ENCODE measurements at regions not wholly inside any gene's neighbourhood (a gene's known extent, or its start where the extent isn't known, plus 50 kb on each side); places are given as distances from the start of the nearest gene placed in this dataset.
"Not testable (repeated sequence)": the region's sequence is repeated elsewhere in the genome, so short reads cannot be mapped to it uniquely, and the experiment has no call there.

- in situ Hi-C loops (cut with HindIII; ENCODE audit: low sequenced_read_pairs): no loop called here
Observed at GRCh38 chr10:84696610-84697009, 368.2 kb downstream of the CCSER2 start.

GRCh38 chr10:84698989-84699388, 370.6 kb downstream of the CCSER2 start:
- in situ Hi-C loops (cut with HindIII; ENCODE audit: low sequenced_read_pairs): no loop called here

GRCh38 chr10:84700668-84701369, 372.4 kb downstream of the CCSER2 start:
- in situ Hi-C loops (cut with HindIII; ENCODE audit: low sequenced_read_pairs): no loop called here

GRCh38 chr10:84701370-84701720, 373.0 kb downstream of the CCSER2 start:
- in situ Hi-C loops (cut with HindIII; ENCODE audit: low sequenced_read_pairs): no loop called here

GRCh38 chr10:84704101-84704500, 375.7 kb downstream of the CCSER2 start:
- in situ Hi-C loops (cut with HindIII; ENCODE audit: low sequenced_read_pairs): no loop called here

GRCh38 chr10:84706431-84706830, 378.0 kb downstream of the CCSER2 start:
- in situ Hi-C loops (cut with HindIII; ENCODE audit: low sequenced_read_pairs): no loop called here

GRCh38 chr10:84706875-84707274, 378.5 kb downstream of the CCSER2 start:
- in situ Hi-C loops (cut with HindIII; ENCODE audit: low sequenced_read_pairs): no loop called here

GRCh38 chr10:84715911-84716310, 387.5 kb downstream of the CCSER2 start:
- in situ Hi-C loops (cut with HindIII; ENCODE audit: low sequenced_read_pairs): no loop called here

- in situ Hi-C loops (cut with HindIII; ENCODE audit: low sequenced_read_pairs): no loop called here
Observed at GRCh38 chr10:84718877-84719616, 390.7 kb downstream of the CCSER2 start.

GRCh38 chr10:84719687-84720086, 391.3 kb downstream of the CCSER2 start:
- in situ Hi-C loops (cut with HindIII; ENCODE audit: low sequenced_read_pairs): no loop called here

- in situ Hi-C loops (cut with HindIII; ENCODE audit: low sequenced_read_pairs): no loop called here
Observed at GRCh38 chr10:84727398-84727797, 399.0 kb downstream of the CCSER2 start.

GRCh38 chr10:84739126-84739525, 410.7 kb downstream of the CCSER2 start:
- in situ Hi-C loops (cut with HindIII; ENCODE audit: low sequenced_read_pairs): not testable (repeated sequence)

- in situ Hi-C loops (cut with HindIII; ENCODE audit: low sequenced_read_pairs): no loop called here
Observed at GRCh38 chr10:84739641-84740040, 411.3 kb downstream of the CCSER2 start.

GRCh38 chr10:84743483-84743882, 415.1 kb downstream of the CCSER2 start:
- in situ Hi-C loops (cut with HindIII; ENCODE audit: low sequenced_read_pairs): no loop called here

GRCh38 chr10:84755311-84755710, 426.9 kb downstream of the CCSER2 start:
- in situ Hi-C loops (cut with HindIII; ENCODE audit: low sequenced_read_pairs): no loop called here

- in situ Hi-C loops (cut with HindIII; ENCODE audit: low sequenced_read_pairs): not testable (repeated sequence)
Observed at GRCh38 chr10:84756653-84757052, 428.3 kb downstream of the CCSER2 start.

- in situ Hi-C loops (cut with HindIII; ENCODE audit: low sequenced_read_pairs): not testable (repeated sequence)
Observed at GRCh38 chr10:84761994-84762614, 433.7 kb downstream of the CCSER2 start.

- in situ Hi-C loops (cut with HindIII; ENCODE audit: low sequenced_read_pairs): no loop called here
Observed at GRCh38 chr10:84762754-84763394, 434.5 kb downstream of the CCSER2 start.

- in situ Hi-C loops (cut with HindIII; ENCODE audit: low sequenced_read_pairs): no loop called here
Observed at GRCh38 chr10:84763965-84764364, 435.6 kb downstream of the CCSER2 start.

- in situ Hi-C loops (cut with HindIII; ENCODE audit: low sequenced_read_pairs): no loop called here
Observed at GRCh38 chr10:84765086-84765485, 436.7 kb downstream of the CCSER2 start.

- in situ Hi-C loops (cut with HindIII; ENCODE audit: low sequenced_read_pairs): no loop called here
Observed at GRCh38 chr10:84765656-84766055, 437.3 kb downstream of the CCSER2 start.

GRCh38 chr10:84766923-84767322, 438.5 kb downstream of the CCSER2 start:
- in situ Hi-C loops (cut with HindIII; ENCODE audit: low sequenced_read_pairs): no loop called here

Measured in endothelial cell of hepatic sinusoid (primary cell).